BE2C (cell line): ENCODE measurements at regions not wholly inside any gene's neighbourhood (a gene's known extent, or its start where the extent isn't known, plus 50 kb on each side); places are given as distances from the start of the nearest gene placed in this dataset.

Experiments used
- DNase-seq: peaks from one replicate; pipeline ENCODE4 v3.0.0-alpha.2; 2020
- H3K27me3 ChIP-seq: fragments of 250-450 bp; sonication (Bioruptor Pico); 2 replicates; pipeline ENCODE4 v1.5.1; 2020; ENCODE audit warnings: mild to moderate bottlenecking
- H3K36me3 ChIP-seq: fragments of 250-450 bp; sonication (Bioruptor Pico); 2 replicates; pipeline ENCODE4 v1.5.1; 2020; ENCODE audit warnings: mild to moderate bottlenecking
- H3K4me1 ChIP-seq: fragments of 250-450 bp; sonication (Bioruptor Pico); 2 replicates; pipeline ENCODE4 v1.5.1; 2020
- H3K4me3 ChIP-seq: 2 replicates; pipeline ENCODE4 v1.5.1; 2011; ENCODE audit warnings: low read depth, low read length
- H3K9me3 ChIP-seq: fragments of 250-450 bp; sonication (Bioruptor Pico); 2 replicates; pipeline ENCODE4 v1.5.1; 2020
- TF ChIP-seq, protein P1 (sequence below): IDR thresholded peaks from 2 replicates; pipeline ENCODE4 v1.5.1; 2012; ENCODE audit warnings: mild to moderate bottlenecking, low read depth, low read length

DNA sequence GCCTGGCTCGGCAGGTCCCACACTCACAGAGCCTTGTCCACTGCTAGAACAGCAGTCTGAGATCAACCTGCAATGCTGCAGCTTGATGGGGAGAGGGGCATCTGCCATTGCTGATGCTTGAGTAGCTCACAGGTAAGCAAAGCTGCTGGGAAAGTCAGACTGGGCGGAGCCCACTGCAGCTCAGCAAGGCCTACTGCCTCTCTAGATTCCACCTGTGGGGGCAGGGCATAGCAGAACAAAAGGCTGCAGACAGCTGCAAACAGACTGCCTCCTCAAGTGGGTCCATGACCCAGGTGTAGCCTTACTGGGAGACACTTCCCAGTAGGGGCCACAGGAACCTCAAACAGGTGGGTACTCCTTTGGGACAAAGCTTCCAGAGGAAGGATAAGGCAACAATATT lies 110.6 kb upstream of the ADAMTS3 start:
- Histone ChIP-seq H3K4me1 (no peaks in the 10 kb centered on the region), H3K9me3 (no peaks in the 10 kb centered on the region), H3K27me3 (no peaks in the 10 kb centered on the region), H3K36me3 (no peaks in the 10 kb centered on the region), H3K4me3 (no peak overlapping the region)
- DNase-seq = no peak
- TF ChIP-seq, protein P1, sequence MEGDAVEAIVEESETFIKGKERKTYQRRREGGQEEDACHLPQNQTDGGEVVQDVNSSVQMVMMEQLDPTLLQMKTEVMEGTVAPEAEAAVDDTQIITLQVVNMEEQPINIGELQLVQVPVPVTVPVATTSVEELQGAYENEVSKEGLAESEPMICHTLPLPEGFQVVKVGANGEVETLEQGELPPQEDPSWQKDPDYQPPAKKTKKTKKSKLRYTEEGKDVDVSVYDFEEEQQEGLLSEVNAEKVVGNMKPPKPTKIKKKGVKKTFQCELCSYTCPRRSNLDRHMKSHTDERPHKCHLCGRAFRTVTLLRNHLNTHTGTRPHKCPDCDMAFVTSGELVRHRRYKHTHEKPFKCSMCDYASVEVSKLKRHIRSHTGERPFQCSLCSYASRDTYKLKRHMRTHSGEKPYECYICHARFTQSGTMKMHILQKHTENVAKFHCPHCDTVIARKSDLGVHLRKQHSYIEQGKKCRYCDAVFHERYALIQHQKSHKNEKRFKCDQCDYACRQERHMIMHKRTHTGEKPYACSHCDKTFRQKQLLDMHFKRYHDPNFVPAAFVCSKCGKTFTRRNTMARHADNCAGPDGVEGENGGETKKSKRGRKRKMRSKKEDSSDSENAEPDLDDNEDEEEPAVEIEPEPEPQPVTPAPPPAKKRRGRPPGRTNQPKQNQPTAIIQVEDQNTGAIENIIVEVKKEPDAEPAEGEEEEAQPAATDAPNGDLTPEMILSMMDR = no peak

DNA sequence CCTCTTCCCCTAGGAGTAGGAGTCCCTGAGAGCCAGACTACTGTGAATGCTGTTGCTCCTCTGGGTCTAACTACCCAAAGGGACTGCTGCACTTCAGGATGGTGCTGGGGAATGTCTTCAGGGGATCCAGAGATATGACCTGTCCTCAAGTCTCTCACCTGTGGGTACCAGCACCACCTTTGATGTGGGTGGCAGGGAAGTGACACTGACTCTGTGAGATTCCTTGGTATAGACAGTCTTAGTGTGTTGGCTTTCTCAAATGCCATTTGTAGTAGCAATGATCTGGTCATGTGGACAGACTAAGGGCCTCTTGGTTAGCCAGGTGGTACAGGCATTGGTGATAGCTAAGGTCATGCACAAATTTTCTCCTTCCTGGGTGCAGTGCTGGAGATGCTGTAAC lies 108.9 kb upstream of the ADAMTS3 start:
- Histone ChIP-seq H3K4me1 (no peaks in the 10 kb centered on the region), H3K27me3 (no peaks in the 10 kb centered on the region; the same call in 1 of the 2 replicates), H3K36me3 (no peaks in the 10 kb centered on the region), H3K9me3 (no peaks in the 10 kb centered on the region), H3K4me3 (no peak overlapping the region)
- DNase-seq = no peak
- TF ChIP-seq, protein P1 = no peak

DNA sequence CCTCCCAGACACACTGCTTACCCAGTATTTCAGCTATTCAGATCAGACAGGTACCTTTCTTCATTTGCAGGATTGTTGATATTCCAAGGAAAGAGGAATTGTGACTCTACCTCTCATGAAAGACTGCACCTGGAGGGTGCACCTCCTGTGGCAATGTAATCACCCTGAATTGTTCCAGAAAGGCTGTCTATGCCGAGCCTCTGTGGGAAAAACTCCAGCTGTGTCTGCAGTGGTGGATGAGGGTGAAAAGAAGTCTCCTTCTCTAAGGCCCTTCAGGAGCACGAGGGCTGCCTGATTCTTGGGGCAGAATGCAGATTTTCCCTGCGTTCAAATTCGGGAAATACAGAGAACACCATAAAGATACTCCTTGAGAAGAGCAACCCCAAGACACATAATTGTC lies 108.2 kb upstream of the ADAMTS3 start:
- H3K36me3 ChIP-seq = no peaks in the 10 kb centered on the region

DNA sequence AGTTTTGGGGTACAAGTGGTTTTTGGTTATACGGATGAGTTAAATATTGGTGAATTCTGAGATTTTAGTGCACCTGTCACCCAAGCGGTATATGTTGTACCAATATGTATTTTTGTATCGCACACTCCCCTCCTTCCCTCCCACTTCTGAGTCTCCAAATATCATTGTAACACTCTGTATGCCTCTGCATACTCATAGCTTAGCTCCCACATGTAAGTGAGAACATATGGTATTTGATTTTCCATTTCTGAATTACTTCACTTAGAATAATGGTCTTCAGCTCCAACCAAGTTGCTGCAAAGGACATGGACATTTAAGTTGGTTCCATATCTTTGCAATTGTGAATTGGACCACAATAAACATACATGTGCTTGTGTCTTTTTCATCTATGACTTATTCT lies 103.0 kb upstream of the ADAMTS3 start:
- no peak for DNase-seq
- TF ChIP-seq, protein P1 = no peak
- Histone ChIP-seq H3K4me1 (no peaks in the 10 kb centered on the region), H3K9me3 (no peaks in the 10 kb centered on the region), H3K27me3 (no peaks in the 10 kb centered on the region; the same call in 1 of the 2 replicates), H3K36me3 (no peaks in the 10 kb centered on the region), H3K4me3 (no peak overlapping the region)

More for the DNA sequence above, 108.2 kb upstream of the ADAMTS3 start:
- TF ChIP-seq, protein P1 = no peak
- no peaks in the 10 kb centered on the region for H3K9me3 ChIP-seq
- no peak overlapping the region for H3K4me3 ChIP-seq
- DNase-seq = no peak
- no peaks in the 10 kb centered on the region; the same call in 1 of the 2 replicates for H3K27me3 ChIP-seq
- no peaks in the 10 kb centered on the region for H3K4me1 ChIP-seq

DNA sequence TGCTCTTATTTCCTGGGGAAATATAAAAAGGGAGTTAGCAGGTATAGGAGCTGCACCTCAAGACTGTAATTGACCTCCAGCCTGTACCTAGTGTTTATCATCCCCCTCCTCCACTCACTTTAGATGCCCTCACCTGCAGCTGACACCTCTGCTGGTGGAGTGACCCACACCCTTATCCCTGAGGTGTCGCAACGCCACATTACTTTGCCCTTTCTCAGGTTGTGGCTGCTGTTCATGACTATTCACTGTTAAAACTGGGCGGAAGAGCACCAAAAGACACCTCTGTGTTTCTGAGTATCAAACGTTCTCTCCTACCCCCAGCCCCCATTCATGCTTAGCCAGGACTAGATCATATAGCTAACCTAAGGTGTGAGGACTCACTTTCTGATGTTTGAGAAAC lies 101.5 kb upstream of the ADAMTS3 start:
- DNase-seq = no peak
- H3K27me3 ChIP-seq = no peaks in the 10 kb centered on the region; the same call in 1 of the 2 replicates
- H3K9me3 ChIP-seq = no peaks in the 10 kb centered on the region
- no peaks in the 10 kb centered on the region for H3K4me1 ChIP-seq
- H3K36me3 ChIP-seq = no peaks in the 10 kb centered on the region
- H3K4me3 ChIP-seq = no peak overlapping the region
- TF ChIP-seq, protein P1 = no peak

DNA sequence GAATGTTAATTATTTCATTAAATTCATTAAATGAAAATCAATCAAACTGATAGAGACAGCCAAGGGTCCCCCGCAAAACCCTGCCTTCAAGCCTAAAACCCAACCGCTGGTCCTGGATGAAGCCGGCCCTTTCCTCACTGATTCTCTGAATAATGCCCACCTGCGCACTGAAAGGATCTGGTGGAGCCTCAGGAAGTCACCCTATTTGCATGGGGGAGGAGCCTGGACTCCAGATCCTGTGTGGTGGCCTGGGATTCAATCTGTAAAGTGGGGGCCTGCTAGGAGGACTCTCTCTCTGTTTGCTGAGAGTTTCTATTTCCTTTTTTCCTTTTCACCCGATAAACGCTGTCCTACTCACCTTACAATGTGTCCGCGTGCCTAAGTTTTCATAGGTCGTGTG lies 97.9 kb upstream of the ADAMTS3 start:
- H3K4me1 ChIP-seq = no peaks in the 10 kb centered on the region
- TF ChIP-seq, protein P1 = no peak

More for the DNA sequence above, 97.9 kb upstream of the ADAMTS3 start:
- no peak overlapping the region for H3K4me3 ChIP-seq
- H3K36me3 ChIP-seq = no peaks in the 10 kb centered on the region
- no peaks in the 10 kb centered on the region for H3K27me3 ChIP-seq
- DNase-seq = no peak
- H3K9me3 ChIP-seq = no peaks in the 10 kb centered on the region
